HG03045 (cell line): ENCODE measurements at regions not wholly inside any gene's neighbourhood (a gene's known extent, or its start where the extent isn't known, plus 50 kb on each side); places are given as distances from the start of the nearest gene placed in this dataset.
"Not testable (repeated sequence)": the region's sequence is repeated elsewhere in the genome, so short reads cannot be mapped to it uniquely, and the experiment has no call there.

ENCODE experiments used
- ATAC-seq: cut with Tn5 transposase; IDR thresholded peaks from one replicate; pipeline ENCODE4 v1.9.1; 2021; ENCODE audit warnings: mild to moderate bottlenecking, moderate library complexity; ENCODE audit not compliant: unreplicated experiment

DNA sequence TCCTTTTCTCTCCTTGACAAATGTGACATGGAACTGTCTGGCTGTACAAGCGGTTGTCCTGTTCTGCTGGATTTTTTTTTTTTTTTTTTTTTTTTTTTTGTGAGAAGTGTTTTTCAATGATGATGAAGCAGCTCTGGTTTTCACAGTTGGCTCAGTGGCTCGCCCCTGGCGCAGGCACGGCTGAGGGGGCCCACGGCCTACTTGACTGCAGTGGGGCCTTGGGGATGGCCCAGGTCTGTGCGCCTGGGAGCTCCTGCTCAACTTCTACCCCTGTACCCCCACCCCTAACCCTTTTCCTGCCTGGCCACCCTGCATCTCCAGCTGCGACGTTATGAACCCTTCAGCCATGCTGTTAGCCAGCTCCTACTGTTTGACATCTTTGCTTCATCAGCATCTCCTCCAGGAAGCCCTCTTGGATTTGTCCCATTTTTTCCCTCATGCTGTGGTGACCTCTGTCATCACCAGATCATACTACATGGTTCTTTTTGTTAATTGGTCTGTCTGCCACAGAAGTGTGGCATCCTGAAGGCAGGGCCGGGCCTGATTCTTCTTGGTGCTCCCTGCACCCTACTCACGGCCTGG, 167.9 kb downstream of the INHBB start:
- no peak for ATAC-seq

DNA sequence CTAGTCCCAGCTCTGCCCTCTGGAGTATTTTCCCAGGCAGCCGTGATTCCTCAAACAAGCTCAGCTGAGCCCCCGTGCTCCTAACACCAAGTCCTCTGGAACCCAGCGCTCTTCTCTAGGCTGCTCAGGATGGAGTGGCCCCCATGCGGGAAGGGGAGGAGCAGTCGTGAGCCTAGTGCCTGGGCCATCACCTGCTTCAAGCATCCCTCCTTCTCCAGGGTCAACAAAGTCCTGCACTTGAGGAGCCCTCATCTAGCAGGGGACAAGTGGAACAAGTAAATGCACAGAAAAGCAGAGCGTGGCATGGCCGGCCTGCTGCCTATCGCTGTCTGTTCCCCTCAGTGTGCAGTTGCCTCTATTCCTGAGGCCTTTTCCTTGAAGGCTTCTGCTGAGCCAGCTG, 168.6 kb downstream of the INHBB start:
- ATAC-seq: no peak

DNA sequence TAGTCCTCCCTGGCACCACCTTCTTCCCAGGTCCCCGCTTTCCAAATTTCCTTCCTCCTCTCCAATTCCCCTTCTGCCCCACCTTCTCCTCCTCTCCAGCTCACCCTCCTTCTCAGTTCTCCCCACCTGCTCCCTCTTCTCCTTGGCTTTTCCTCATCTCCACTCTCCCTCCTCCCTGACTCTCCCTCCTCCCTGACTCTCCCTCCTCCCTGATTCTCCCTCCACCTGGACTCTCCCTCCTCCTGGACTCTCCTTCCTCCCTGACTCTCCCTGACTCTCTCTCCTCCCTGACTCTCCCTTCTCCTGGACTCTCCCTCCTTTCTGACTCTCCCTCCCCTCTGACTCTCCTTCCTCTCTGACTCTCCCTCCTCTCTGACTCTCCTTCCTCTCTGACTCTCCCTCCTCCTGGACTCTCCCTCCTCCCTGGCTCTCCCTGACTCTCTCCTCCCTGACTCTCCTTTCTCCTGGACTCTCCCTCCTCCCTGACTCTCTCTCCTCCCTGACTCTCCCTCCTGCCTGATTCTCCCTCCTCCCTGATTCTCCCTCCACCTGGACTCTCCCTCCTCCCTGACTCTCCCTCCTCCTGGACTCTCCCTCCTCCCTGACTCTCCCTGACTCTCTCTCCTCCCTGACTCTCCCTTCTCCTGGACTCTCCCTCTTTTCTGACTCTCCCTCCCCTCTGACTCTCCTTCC, 169.3 kb downstream of the INHBB start:
- not testable (repeated sequence) for ATAC-seq

DNA sequence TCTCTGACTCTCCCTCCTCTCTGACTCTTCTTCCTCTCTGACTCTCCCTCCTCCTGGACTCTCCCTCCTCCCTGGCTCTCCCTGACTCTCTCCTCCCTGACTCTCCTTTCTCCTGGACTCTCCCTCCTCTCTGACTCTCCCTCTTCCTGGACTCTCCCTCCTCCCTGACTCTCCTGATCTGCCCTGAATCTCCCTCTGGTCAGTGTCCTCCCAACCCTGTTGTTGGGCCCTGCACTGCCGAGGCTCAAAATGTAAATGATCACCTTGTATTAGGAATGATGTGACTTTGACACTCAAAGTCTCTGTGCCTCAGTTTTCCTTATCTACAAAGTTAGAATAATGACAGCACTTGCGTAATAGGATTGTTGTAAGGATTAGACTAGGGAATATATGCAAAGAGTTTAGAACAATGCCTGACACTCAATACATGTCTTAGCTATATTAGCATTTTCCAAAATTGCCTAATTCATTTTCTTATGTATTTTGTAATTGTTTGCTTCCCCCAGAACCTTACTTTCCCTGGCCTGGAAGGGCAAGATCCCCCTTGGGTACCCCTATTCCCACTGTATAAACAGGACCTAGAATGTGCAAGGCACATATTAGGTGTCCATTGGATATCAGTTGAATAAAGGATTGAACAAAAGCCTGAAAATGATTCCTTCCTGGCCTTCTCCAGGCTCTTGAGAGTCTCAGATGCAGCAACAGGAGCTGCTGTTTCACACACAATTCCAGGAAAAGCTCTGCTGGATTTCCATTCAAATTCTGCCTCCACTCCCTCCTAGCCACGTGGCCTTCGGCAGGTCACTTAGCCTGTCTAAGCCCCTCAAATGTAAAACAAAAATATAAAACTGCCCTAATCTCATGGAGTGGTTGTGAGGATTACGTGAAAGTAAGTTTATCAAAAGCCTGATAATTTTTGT, 170.1 kb downstream of the INHBB start:
- ATAC-seq: no peak

DNA sequence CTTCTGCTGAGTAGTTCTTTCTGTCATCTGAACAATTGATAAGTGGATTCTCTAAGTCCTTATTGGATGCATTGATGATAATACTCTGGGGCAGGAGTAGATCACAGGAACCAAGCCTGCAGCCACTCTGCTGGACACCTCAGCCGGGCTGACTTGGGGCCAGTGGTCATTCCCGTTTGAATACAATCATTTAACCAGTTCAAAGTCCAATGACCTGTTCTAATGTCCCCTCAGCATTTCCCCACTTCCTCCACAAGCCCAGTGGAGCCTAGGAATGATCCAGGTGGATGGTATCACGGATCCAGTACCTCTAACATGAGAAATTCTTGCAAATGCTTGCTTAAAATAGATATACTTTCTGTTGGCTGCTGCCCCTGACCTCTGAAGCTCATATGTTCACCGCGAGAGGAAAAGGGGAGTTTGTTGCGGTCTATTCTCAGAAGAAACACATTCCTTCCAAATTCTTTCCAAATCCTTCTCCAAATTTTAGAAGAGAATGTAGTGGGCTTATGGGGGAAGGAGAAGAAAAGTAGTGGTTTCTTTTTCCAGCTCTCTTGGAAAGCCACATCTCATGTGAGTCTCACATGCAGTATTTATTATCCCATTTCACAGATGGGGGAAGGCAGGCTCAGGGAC, 170.9 kb downstream of the INHBB start:
- no peak for ATAC-seq

DNA sequence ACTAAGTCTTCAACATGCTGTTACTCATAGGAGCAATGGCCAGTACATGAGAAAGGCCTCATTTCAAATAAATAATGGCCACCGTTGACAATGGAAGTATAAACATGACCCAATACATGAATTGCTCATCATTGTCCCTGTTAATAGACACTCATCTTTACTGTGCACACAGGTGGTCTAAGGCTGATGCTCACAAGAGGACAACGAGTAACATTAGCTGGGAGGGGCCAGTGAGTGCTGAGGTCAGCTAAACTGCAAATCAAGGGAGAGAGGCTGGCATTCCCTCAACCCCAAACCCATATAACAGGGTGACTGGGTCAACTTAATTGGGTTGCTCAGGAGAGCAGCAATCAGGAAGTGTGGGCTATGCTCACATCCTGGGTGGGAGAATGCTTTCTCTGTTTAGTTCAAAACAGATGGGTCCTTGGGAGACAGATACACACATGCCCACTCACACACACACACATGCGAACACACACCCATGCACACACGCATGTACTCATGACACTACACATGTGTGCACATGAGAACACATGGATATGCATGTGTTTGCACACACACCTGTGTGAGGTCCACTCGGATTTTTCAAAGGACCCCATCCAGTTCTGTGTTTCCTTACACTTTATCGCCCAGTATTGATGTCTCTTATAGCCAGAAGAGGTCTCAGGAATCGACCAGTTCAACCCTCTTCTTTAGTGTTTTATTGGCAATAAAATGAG, 172.0 kb downstream of the INHBB start:
- no peak for ATAC-seq

DNA sequence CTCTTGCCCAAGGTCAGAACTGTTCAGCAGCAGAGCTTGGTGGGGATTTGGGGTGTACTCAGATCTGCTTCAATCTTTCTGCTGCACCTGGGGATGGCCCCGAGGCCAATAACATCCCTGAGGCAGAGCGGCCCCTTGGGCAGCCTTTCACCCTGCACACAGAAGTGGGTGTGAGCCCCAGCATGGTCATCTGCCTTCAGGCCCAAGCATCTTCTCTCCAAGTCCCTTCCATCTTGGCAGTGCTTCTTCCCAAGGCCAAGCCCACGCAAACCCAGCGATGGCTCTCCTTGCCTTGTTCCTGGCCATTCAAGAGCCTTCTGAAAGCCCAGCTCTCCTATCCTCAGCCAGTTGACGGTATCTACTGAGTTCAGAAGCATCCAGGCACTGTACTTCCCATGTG, 172.9 kb downstream of the INHBB start:
- ATAC-seq: no peak

DNA sequence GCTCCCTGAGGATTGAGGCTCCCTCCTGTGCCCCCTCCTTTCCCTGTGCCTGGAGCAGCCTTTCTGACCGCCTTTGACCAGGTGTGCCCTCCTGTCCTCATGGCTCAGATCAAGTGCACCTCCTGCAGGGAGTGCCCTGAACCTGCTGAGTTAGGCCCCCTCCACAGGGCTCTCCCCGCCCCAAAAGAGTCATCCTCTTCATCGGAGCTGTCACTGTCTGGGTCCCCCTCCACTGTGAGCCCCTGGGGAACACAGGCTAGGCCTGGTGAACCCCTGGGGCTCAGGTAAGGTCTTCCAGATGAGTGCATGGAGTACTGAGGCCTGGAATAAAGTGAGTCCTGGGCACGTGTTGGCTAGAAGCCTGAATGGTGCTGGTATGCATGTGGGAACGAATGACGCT, 173.5 kb downstream of the INHBB start:
- no peak for ATAC-seq

DNA sequence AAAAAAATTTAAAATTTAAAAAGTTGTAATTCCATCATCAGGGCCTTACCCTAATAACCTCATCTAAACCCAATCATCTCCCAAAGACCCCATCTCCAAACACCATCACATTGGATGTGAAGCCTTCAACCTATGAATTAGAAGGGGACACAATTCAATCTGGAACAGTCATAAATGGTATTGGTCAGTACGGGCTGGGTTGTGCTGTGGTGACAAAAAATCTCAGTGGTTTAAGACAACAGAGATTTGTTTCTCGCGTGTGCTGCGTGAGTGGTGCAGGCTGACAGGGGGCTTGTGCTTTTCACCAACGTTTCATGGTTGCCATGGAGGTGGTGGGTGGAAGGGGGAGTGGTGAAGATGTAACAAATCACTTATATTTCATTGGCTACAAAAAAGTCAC, 174.5 kb downstream of the INHBB start:
- no peak for ATAC-seq

DNA sequence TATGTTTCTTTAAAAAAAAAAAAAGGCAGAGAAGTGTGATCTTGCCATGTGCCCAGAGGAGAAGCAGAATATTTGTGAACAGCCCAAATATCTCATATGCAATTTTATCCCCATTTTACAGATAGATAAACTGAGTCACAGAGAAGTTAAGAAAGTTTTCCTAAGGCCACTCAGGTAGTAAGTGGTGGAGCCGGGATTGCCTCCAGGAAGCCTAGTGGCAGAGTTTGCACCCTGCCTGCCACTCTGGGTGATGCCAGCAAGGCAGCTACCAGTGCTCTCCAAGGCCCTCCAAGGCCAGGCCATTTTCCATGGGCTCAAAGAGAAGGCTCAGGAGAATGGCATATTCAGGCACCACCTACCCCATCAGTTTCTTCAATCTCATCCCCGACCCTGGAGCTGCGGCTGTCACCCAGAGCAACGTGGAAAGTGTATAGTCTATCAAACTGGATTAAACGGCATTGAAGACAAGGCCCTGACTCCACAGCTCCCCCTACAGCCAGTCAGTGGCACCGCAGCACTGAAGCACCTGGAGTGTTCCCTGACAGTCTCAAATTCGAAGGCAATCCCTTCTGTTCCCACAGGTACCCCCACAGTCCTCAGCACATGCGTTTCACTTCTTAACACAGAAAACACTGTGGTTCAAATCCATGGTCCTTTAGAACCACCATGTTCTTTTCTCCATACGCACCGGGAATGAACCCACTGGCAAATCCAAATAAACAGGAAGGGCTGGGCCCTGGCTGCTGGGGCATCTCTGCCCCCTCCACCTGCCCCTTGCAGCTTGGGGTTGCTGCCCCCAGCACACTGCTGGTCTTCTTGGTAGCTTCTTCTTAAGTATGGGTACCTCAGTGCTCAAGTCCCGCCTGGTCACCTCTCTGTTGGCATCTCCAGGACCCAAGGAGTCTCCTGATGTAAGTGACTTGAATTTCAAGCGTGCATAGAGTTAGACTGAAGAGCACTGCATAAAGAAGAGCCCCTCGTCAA, 175.3 kb downstream of the INHBB start:
- no peak for ATAC-seq

DNA sequence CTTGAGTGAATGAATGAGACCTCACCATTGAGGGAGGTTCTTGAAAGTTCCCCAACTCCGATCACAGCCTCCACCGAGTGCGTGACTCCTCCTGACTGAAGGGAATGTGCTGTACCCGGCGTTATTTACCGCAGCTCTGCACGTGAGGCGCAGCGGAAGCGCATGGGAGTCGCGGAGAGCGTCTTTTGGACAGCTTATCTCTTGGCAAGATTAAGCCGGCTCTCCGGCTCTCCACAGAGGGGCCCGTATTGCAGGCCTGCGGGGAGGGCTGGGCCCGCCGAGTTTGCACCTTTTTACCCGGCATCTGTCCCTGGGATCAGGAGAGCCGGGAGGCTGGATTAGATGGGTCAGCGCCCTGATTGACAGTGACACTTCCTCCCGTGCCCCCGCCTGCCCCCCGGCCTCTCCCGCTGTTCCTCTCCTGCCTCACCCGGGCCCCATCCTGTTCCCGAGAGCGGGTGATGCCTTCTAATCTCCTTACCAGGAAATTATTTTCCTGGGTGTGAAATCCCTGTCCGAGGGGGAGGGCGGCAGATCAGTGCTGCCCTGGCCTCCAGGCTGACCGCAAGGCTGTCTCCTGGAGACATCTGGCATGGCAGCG, 176.3 kb downstream of the INHBB start:
- ATAC-seq: no peak

DNA sequence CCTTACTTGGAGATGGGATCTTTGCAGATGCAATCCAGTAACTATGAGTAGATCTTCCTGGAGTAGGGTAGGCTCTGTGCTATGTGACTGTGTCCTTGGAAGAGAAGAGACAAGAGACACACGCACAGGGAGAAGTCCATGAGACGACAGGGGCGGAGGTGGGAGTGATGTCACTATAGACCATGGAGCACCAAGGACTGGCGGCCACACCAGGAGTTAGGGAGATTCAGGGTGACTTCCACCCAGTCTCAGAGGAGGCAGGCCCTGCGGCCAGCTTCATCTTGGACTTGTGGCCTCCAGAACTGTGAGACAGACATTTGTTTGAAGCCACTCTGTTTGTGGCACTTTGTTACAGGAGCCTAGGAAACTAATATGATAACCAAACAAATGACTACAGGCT, 177.8 kb downstream of the INHBB start:
- no peak for ATAC-seq

DNA sequence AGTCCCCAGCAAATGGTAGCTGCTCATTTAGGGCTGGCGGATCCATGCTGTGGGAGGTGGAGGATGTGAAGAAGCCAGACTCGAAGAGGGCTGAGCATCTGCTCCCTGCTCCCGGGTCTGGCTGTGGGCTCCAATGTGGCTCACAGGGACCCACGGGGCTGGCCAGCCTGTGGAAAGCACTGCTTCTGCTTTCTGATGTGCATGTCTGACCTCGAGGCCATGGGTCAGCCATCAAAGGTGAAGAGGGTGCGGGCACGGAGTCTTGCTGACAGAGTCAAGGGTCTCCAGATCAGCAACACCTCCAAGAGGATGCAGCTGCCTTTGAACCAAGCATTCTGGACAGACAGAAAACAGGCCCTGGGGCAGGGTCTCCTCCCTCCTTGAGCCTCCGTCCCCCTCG, 178.2 kb downstream of the INHBB start:
- ATAC-seq: no peak

DNA sequence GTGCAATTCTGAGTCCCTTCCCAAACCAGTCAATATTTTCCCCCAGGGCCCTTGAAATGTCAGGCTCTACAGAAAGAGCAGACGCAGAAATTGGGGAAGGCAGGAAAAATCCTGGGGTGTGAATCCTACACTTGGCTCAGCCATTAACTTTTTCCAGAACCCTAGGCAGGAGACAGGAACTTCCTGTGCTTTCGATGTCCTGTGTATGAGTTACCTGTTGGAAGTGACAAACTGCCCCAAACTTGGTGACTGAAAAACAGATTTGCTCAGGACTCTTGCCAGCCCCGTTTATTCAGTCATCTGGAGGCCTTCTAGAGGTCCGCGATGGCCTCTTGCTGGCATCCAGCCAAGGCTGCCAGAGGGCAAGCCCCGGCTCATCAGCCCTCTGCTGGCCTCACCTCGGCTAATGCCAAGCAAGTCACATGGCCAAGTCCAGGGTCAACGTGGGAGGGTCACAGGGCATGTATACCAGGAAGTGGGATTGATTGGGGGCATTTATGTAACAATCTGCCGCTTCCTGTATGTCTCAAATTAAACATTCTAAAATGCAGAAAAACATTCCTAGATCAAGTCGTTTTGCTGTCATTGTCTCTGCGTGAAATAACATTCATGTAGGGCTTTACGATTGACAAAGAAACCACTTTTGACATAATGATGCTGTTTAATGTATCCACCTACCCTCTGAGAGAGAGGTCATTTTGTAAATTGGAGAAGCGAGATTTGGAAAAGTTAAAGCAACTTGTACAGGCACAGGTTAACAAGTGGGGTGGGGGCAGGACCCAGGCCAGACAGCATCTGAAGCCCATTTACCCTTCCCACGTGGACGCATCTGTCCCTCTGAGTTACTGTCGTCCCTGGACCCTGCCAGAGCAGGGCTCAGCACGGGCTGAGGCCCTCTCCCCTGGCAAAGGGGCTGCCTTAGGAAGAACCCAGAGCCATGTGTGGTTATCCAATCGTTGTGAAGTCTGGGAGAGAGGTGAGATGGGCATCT, 179.4 kb downstream of the INHBB start:
- ATAC-seq: no peak

DNA sequence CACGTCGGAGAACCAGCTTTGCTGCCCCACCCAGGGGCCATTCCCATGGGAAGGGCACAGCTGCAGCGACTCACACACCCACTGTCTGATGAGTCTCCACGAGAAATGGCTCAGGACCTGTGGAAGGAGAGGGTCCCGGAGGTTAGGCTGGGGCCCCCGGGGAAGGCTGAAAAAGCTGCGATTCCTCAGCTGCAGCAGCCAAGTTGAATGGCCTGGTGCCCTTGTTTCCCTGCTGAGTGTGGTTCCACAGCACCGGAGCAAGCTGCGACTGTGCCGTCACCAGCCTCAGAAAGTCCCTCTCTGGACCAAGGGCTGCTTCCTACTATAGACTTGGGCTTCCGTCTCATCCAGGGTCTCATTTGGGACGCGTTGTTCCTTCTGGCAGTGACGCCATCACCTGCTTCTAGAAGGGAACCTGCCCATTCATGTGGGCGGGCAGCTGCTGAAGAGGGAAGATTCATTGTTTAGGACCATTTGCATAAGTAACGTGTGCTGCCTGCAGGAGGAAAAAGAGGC, 180.2 kb downstream of the INHBB start:
- no peak for ATAC-seq

DNA sequence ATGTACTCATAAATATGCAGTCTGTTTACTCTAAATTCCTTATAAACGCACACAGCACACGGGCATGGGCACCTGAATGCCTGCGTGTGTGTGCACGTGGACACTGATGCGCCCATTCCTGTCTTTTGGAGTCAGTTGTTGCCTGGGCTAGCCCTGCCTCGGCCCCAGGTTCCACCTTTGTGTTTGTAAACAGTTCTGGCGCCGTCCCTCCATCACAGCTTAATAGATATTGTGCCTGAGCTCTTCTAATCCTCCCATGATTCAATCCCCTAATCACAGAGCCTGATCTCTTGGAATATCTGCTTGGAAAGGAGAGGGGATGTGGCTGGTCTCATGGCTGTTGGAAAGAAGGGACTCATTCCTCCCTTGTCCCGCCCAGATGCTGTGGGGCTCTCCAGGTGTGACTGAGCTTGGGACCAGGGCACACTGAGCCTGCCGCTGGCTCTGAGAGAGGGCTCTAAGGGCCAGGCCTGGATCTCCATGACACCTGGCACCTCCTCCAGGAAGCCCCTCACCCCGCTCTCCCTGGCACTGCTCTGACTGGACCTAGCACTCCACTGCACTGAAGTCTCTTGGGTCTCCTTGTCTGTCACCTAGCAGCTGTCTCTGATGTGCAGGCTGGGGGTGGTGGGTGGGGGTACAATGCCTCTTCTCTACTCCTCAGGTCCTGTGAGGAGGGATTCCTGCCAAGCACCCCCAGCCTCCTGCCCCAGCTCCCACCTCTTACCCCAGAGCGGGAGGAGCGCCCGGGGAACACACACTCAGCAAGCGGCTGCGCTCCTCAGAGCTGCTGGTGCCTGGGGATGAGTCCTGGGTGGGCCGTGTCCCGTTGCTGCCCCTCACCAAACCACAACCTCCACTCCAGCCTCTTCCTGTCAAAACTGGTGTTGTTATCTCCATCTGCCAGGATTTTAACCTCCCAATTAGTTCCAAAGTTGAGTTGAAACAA, 181.3 kb downstream of the INHBB start:
- ATAC-seq: no peak
